ENCODE measurements at regions not wholly inside any gene's neighbourhood (a gene's known extent, or its start where the extent isn't known, plus 50 kb on each side); places are given as distances from the start of the nearest gene placed in this dataset.
"Not testable (repeated sequence)": the region's sequence is repeated elsewhere in the genome, so short reads cannot be mapped to it uniquely, and the experiment has no call there.

- TF ChIP-seq, protein P1, sequence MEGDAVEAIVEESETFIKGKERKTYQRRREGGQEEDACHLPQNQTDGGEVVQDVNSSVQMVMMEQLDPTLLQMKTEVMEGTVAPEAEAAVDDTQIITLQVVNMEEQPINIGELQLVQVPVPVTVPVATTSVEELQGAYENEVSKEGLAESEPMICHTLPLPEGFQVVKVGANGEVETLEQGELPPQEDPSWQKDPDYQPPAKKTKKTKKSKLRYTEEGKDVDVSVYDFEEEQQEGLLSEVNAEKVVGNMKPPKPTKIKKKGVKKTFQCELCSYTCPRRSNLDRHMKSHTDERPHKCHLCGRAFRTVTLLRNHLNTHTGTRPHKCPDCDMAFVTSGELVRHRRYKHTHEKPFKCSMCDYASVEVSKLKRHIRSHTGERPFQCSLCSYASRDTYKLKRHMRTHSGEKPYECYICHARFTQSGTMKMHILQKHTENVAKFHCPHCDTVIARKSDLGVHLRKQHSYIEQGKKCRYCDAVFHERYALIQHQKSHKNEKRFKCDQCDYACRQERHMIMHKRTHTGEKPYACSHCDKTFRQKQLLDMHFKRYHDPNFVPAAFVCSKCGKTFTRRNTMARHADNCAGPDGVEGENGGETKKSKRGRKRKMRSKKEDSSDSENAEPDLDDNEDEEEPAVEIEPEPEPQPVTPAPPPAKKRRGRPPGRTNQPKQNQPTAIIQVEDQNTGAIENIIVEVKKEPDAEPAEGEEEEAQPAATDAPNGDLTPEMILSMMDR (IDR thresholded peaks at IDR 0.05; ENCODE audit: low read length), result not testable (repeated sequence)
- TF ChIP-seq EZH2 (IDR thresholded peaks at IDR 0.05; ENCODE audit: borderline replicate concordance, low read length), result not testable (repeated sequence)
These were observed 737.3 kb downstream of the COL12A1 start for GRCh38 chr6:74468552-74468951.
